ENCODE measurements at regions not wholly inside any gene's neighbourhood (a gene's known extent, or its start where the extent isn't known, plus 50 kb on each side); places are given as distances from the start of the nearest gene placed in this dataset.
A peak's percentile ranks its signal among the peaks of the same experiment; 100 is the strongest.

- H4K20me1 ChIP-seq (ENCODE audit: insufficient read depth, low read length): no peaks in the 10 kb centered on the region
- H3K79me2 ChIP-seq (ENCODE audit: low read length): no peaks in the 10 kb centered on the region
- no peaks in the 10 kb centered on the region for H3K4me1 ChIP-seq (ENCODE audit: low read length)
- no peak overlapping the region for H3K4me2 ChIP-seq (ENCODE audit: low read length)
- H3K9me3 ChIP-seq (ENCODE audit: insufficient read depth, low read length): no peaks in the 10 kb centered on the region
- H3K9ac ChIP-seq (ENCODE audit: low read length): no peak overlapping the region
- H3K27me3 ChIP-seq (ENCODE audit: low read depth, low read length): peaks cover 19% of the 10 kb centered on the region
- no peaks in the 10 kb centered on the region for H3K36me3 ChIP-seq (replicated peaks; ENCODE audit: low read depth, low read length)
- TF ChIP-seq EZH2phosphoT487 (IDR thresholded peaks at IDR 0.05; ENCODE audit: low read depth): no peak
- TF ChIP-seq CTCF (IDR thresholded peaks at IDR 0.05; ENCODE audit: low read depth, low read length): no peak
- H3K4me3 ChIP-seq (ENCODE audit: low read length): no peak overlapping the region
- H2AFZ ChIP-seq (ENCODE audit: low read depth, low read length): no peak overlapping the region
- no peak overlapping the region for H3K27ac ChIP-seq (ENCODE audit: low read length)
Measured at GRCh38 chr15:98570119-98570518, 78.2 kb upstream of the IGF1R start.

GRCh38 chr15:98580572-98580971, 67.8 kb upstream of the IGF1R start:
- no peak overlapping the region for H3K27ac ChIP-seq (ENCODE audit: low read length)
- H2AFZ ChIP-seq (ENCODE audit: low read depth, low read length): no peak overlapping the region
- no peak overlapping the region for H3K4me3 ChIP-seq (ENCODE audit: low read length)
- H3K9me3 ChIP-seq (ENCODE audit: insufficient read depth, low read length): no peaks in the 10 kb centered on the region
- no peaks in the 10 kb centered on the region for H3K36me3 ChIP-seq (replicated peaks; ENCODE audit: low read depth, low read length)
- H3K79me2 ChIP-seq (ENCODE audit: low read length): no peaks in the 10 kb centered on the region
- H3K27me3 ChIP-seq (ENCODE audit: low read depth, low read length): peaks cover 29% of the 10 kb centered on the region
- no peaks in the 10 kb centered on the region for H3K4me1 ChIP-seq (ENCODE audit: low read length)
- H4K20me1 ChIP-seq (ENCODE audit: insufficient read depth, low read length): no peaks in the 10 kb centered on the region
- no peak overlapping the region for H3K4me2 ChIP-seq (ENCODE audit: low read length)
- TF ChIP-seq EZH2phosphoT487 (IDR thresholded peaks at IDR 0.05; ENCODE audit: low read depth): no peak
- no peak for TF ChIP-seq CTCF (IDR thresholded peaks at IDR 0.05; ENCODE audit: low read depth, low read length)
- H3K9ac ChIP-seq (ENCODE audit: low read length): no peak overlapping the region

- H3K4me2 ChIP-seq (ENCODE audit: low read length): no peak overlapping the region
- no peaks in the 10 kb centered on the region for H3K36me3 ChIP-seq (replicated peaks; ENCODE audit: low read depth, low read length)
- peaks cover 40% of the 10 kb centered on the region for H3K27me3 ChIP-seq (ENCODE audit: low read depth, low read length)
- no peak overlapping the region for H3K4me3 ChIP-seq (ENCODE audit: low read length)
- H3K4me1 ChIP-seq (ENCODE audit: low read length): no peaks in the 10 kb centered on the region
- H3K9me3 ChIP-seq (ENCODE audit: insufficient read depth, low read length): no peaks in the 10 kb centered on the region
- no peaks in the 10 kb centered on the region for H4K20me1 ChIP-seq (ENCODE audit: insufficient read depth, low read length)
- no peaks in the 10 kb centered on the region for H3K79me2 ChIP-seq (ENCODE audit: low read length)
- TF ChIP-seq CTCF (IDR thresholded peaks at IDR 0.05; ENCODE audit: low read depth, low read length) (peak; percentile 26; the same call in 1 of the 2 replicates), EZH2phosphoT487 (IDR thresholded peaks at IDR 0.05; ENCODE audit: low read depth) (no peak)
- H3K9ac ChIP-seq (ENCODE audit: low read length): no peak overlapping the region
- H3K27ac ChIP-seq (ENCODE audit: low read length): no peak overlapping the region
- no peak overlapping the region for H2AFZ ChIP-seq (ENCODE audit: low read depth, low read length)
Measured at GRCh38 chr15:98581715-98582114, 66.6 kb upstream of the IGF1R start.

GRCh38 chr15:98582900-98583554, 65.3 kb upstream of the IGF1R start:
- H3K36me3 ChIP-seq (replicated peaks; ENCODE audit: low read depth, low read length): no peaks in the 10 kb centered on the region
- H3K4me2 ChIP-seq (ENCODE audit: low read length): no peak overlapping the region
- H3K9ac ChIP-seq (ENCODE audit: low read length): no peak overlapping the region
- H2AFZ ChIP-seq (ENCODE audit: low read depth, low read length): no peak overlapping the region
- no peaks in the 10 kb centered on the region for H3K4me1 ChIP-seq (ENCODE audit: low read length)
- H3K79me2 ChIP-seq (ENCODE audit: low read length): no peaks in the 10 kb centered on the region
- no peaks in the 10 kb centered on the region for H3K9me3 ChIP-seq (ENCODE audit: insufficient read depth, low read length)
- no peaks in the 10 kb centered on the region for H4K20me1 ChIP-seq (ENCODE audit: insufficient read depth, low read length)
- H3K27me3 ChIP-seq (ENCODE audit: low read depth, low read length): peaks cover 42% of the 10 kb centered on the region
- H3K4me3 ChIP-seq (ENCODE audit: low read length): no peak overlapping the region
- no peak overlapping the region for H3K27ac ChIP-seq (ENCODE audit: low read length)
- no peak for TF ChIP-seq CTCF (IDR thresholded peaks at IDR 0.05; ENCODE audit: low read depth, low read length)
- no peak for TF ChIP-seq EZH2phosphoT487 (IDR thresholded peaks at IDR 0.05; ENCODE audit: low read depth)

All from OCI-LY3 (cell line).